ENCODE measurements at regions not wholly inside any gene's neighbourhood (a gene's known extent, or its start where the extent isn't known, plus 50 kb on each side); places are given as distances from the start of the nearest gene placed in this dataset.

DNA sequence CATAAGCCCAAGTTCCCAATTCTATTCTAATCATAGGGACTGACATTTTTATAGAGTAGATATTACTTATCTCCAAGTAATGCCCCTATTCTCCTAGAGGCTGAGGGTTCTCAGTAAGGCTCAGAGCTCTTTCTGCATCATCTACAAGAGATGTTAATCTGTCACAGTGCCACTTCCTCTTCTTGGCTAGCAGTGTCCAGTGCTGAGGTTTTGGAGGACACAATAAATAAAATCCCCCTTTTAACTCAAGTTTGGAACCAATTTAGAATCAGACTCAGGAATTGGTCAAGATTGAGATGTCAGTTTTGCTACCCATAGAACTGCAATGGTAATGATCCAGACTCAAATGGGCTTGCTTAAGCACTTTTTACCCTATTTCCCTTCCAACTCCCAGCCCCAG is 154.1 kb upstream of the ARID2 start:
- CTCF ChIA-PET (ENCODE audit: low intra/inter-chr PET ratio, low total read pairs) = no interaction called here
- Histone ChIP-seq H3K9me3 (ENCODE audit: low read length) (no peaks in the 10 kb centered on the region), H3K4me3 (replicated peaks in 1 of 3; ENCODE audit: insufficient read depth in 1 of 3, low read depth in 2 of 3, low read length in 3 of 3) (no peak overlapping the region), H3K27ac (ENCODE audit: extremely low read length, insufficient read depth, low read length) (no peak overlapping the region), H3K79me2 (ENCODE audit: insufficient read depth, low read length) (no peaks in the 10 kb centered on the region), H3K36me3 (replicated peaks in 1 of 2; ENCODE audit: control insufficient read depth in 1 of 2, insufficient read depth in 2 of 2, low read length in 2 of 2) (no peaks in the 10 kb centered on the region), H2AFZ (ENCODE audit: low read length) (no peak overlapping the region), H3K4me1 (ENCODE audit: insufficient read depth, low read length) (no peaks in the 10 kb centered on the region), H3K4me2 (ENCODE audit: low read depth, low read length) (no peak overlapping the region), H4K20me1 (ENCODE audit: insufficient read depth, low read length) (no peaks in the 10 kb centered on the region), H3K27me3 (ENCODE audit: control insufficient read depth in 1 of 2, insufficient read depth in 2 of 2, low read length in 2 of 2) (no peaks in the 10 kb centered on the region), H3K9ac (ENCODE audit: insufficient read depth, low read depth, low read length) (no peak overlapping the region)
- DNase-seq (ENCODE audit: low spot score) = no peak
- BruUV-seq (replicated peaks) = no TSS peak
- intact Hi-C loops (cut with micrococcal nuclease; ENCODE audit: unreplicated experiment) = no loop called here
- in situ Hi-C loops (cut with HindIII; ENCODE audit: extremely low pct_ligation_motif_present, low pct_unique_long_range_greater_than_20kb) = no loop called here
- ATAC-seq = no peak
- POLR2A ChIA-PET = no interaction called here
- FAIRE-seq = no peak
- TF ChIP-seq KDM2A (CRISPR knock-in tag; IDR thresholded peaks at IDR 0.05; ENCODE audit: borderline replicate concordance, low read depth) (no peak), NONO (IDR thresholded peaks at IDR 0.05) (no peak), NONO (CRISPR knock-in tag; conservative IDR thresholded peaks at IDR 0.05) (no peak), ZNF564 (CRISPR knock-in tag; IDR thresholded peaks at IDR 0.05) (no peak), ZNF615 (CRISPR knock-in tag; IDR thresholded peaks at IDR 0.05; ENCODE audit: borderline replicate concordance) (no peak), ZNF556 (CRISPR knock-in tag; IDR thresholded peaks at IDR 0.05; ENCODE audit: borderline replicate concordance) (no peak), RCOR2 (CRISPR knock-in tag; IDR thresholded peaks at IDR 0.05) (no peak), KLF13 (CRISPR knock-in tag; IDR thresholded peaks at IDR 0.05) (no peak), ZNF572 (CRISPR knock-in tag; IDR thresholded peaks at IDR 0.05) (no peak), CC2D1A (CRISPR knock-in tag; IDR thresholded peaks at IDR 0.05) (no peak), ZNF17 (CRISPR knock-in tag; IDR thresholded peaks at IDR 0.05) (no peak), ZNF761 (CRISPR knock-in tag; conservative IDR thresholded peaks at IDR 0.05) (no peak), ZFP36 (IDR thresholded peaks at IDR 0.05; ENCODE audit: borderline replicate concordance, low read depth, low read length, partially characterized antibody) (no peak), MED8 (CRISPR knock-in tag; IDR thresholded peaks at IDR 0.05; ENCODE audit: insufficient replicate concordance) (no peak), ARNTL (CRISPR knock-in tag; IDR thresholded peaks at IDR 0.05) (no peak), ZNF672 (CRISPR knock-in tag; IDR thresholded peaks at IDR 0.05) (no peak), FOSL2 (CRISPR knock-in tag; IDR thresholded peaks at IDR 0.05) (no peak)
- TF ChIP-seq, protein P1, sequence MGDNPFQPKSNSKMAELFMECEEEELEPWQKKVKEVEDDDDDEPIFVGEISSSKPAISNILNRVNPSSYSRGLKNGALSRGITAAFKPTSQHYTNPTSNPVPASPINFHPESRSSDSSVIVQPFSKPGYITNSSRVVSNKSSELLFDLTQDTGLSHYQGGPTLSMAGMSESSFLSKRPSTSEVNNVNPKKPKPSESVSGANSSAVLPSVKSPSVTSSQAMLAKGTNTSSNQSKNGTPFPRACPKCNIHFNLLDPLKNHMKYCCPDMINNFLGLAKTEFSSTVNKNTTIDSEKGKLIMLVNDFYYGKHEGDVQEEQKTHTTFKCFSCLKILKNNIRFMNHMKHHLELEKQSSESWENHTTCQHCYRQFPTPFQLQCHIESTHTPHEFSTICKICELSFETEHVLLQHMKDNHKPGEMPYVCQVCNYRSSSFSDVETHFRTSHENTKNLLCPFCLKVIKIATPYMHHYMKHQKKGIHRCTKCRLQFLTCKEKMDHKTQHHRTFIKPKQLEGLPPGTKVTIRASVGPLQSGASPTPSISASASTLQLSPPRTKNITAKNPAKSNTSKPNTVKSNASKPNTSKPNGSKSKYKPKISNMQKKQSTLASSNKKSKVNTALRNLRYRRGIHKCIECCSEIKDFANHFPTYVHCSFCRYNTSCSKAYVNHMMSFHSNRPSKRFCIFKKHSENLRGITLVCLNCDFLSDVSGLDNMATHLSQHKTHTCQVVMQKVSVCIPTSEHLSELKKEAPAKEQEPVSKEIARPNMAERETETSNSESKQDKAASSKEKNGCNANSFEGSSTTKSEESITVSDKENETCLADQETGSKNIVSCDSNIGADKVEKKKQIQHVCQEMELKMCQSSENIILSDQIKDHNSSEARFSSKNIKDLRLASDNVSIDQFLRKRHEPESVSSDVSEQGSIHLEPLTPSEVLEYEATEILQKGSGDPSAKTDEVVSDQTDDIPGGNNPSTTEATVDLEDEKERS (CRISPR knock-in tag; IDR thresholded peaks at IDR 0.05) = no peak
- TF ChIP-seq, protein P2, sequence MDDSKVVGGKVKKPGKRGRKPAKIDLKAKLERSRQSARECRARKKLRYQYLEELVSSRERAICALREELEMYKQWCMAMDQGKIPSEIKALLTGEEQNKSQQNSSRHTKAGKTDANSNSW (CRISPR knock-in tag; IDR thresholded peaks at IDR 0.05; ENCODE audit: borderline replicate concordance) = no peak
- TF ChIP-seq, protein P3, sequence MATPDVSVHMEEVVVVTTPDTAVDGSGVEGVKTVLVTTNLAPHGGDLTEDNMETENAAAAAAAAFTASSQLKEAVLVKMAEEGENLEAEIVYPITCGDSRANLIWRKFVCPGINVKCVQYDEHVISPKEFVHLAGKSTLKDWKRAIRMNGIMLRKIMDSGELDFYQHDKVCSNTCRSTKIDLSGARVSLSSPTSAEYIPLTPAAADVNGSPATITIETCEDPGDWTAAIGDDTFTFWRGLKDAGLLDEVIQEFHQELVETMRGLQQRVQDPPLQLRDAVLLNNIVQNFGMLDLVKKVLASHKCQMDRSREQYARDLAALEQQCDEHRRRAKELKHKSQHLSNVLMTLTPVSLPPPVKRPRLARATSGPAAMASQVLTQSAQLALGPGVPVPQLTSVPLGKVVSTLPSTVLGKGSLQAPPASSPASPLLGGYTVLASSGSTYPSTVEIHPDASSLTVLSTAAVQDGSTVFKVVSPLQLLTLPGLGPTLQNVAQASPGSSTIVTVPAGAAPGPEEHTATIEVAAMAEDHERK (CRISPR knock-in tag; IDR thresholded peaks at IDR 0.05; ENCODE audit: low read depth) = no peak
- TF ChIP-seq, protein P4, sequence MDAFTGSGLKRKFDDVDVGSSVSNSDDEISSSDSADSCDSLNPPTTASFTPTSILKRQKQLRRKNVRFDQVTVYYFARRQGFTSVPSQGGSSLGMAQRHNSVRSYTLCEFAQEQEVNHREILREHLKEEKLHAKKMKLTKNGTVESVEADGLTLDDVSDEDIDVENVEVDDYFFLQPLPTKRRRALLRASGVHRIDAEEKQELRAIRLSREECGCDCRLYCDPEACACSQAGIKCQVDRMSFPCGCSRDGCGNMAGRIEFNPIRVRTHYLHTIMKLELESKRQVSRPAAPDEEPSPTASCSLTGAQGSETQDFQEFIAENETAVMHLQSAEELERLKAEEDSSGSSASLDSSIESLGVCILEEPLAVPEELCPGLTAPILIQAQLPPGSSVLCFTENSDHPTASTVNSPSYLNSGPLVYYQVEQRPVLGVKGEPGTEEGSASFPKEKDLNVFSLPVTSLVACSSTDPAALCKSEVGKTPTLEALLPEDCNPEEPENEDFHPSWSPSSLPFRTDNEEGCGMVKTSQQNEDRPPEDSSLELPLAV (CRISPR knock-in tag; conservative IDR thresholded peaks at IDR 0.05; ENCODE audit: low read depth) = no peak
